HepG2 (cell line): ENCODE measurements at regions not wholly inside any gene's neighbourhood (a gene's known extent, or its start where the extent isn't known, plus 50 kb on each side); places are given as distances from the start of the nearest gene placed in this dataset.

Experiments
- CTCF ChIP-seq: sonication (generic); formaldehyde crosslinking; IDR thresholded peaks from 2 replicates; pipeline ENCODE4 v1.5.0; 2020; ENCODE audit warnings: mild to moderate bottlenecking, missing genetic modification reagents, moderate library complexity
- HDAC2 ChIP-seq: sonication (generic); formaldehyde crosslinking; IDR thresholded peaks from 2 replicates; pipeline ENCODE4 v1.4.0; 2020; ENCODE audit warnings: missing genetic modification reagents
- IKZF1 ChIP-seq: fragments of 450-650 bp; IDR thresholded peaks from 2 replicates; pipeline ENCODE4 v1.7.1; 2016
- MAZ ChIP-seq, 2 experiments: sonication (generic) in 1 of 2; formaldehyde crosslinking in 1 of 2; IDR thresholded peaks; 2 replicates each; pipeline versions ENCODE4 v1.5.0 to v1.6.1; 2012 to 2020; ENCODE audit warnings: low read depth in 2 of 2, mild to moderate bottlenecking in 2 of 2, borderline replicate concordance in 1 of 2, improper control_type of control experiment in 1 of 2, low read length in 1 of 2, missing genetic modification reagents in 1 of 2, moderate library complexity in 1 of 2
- RBM22 ChIP-seq: fragments of 200-400 bp; formaldehyde crosslinking; optimal IDR thresholded peaks from 2 replicates; pipeline ENCODE3; 2017; ENCODE audit warnings: mild to moderate bottlenecking, low read length, moderate library complexity
- ZBTB40 ChIP-seq, 2 experiments: fragments of 450-650 bp in 1 of 2; sonication (generic) in 1 of 2; formaldehyde crosslinking in 1 of 2; IDR thresholded peaks; 2 replicates each; pipeline versions ENCODE4 v1.6.1 to v1.8.0; 2016 to 2022; ENCODE audit warnings: antibody characterized with exemption in 1 of 2, mild to moderate bottlenecking in 1 of 2, missing genetic modification reagents in 1 of 2
- TF ChIP-seq, protein P1 (sequence below), 2 experiments: IDR thresholded peaks; 2 replicates each; pipeline ENCODE4 v1.6.1; 2011 to 2012; ENCODE audit warnings: low read length in 2 of 2, borderline replicate concordance in 1 of 2, low read depth in 1 of 2, mild to moderate bottlenecking in 1 of 2, moderate library complexity in 1 of 2

- no peak for TF ChIP-seq IKZF1
- no peak for TF ChIP-seq HDAC2
- no peak for TF ChIP-seq ZBTB40 (IDR thresholded peaks at IDR 0.05)
- TF ChIP-seq ZBTB40 (CRISPR knock-in tag; IDR thresholded peaks at IDR 0.05) = no peak
- no peak for TF ChIP-seq CTCF
- TF ChIP-seq, protein P1, sequence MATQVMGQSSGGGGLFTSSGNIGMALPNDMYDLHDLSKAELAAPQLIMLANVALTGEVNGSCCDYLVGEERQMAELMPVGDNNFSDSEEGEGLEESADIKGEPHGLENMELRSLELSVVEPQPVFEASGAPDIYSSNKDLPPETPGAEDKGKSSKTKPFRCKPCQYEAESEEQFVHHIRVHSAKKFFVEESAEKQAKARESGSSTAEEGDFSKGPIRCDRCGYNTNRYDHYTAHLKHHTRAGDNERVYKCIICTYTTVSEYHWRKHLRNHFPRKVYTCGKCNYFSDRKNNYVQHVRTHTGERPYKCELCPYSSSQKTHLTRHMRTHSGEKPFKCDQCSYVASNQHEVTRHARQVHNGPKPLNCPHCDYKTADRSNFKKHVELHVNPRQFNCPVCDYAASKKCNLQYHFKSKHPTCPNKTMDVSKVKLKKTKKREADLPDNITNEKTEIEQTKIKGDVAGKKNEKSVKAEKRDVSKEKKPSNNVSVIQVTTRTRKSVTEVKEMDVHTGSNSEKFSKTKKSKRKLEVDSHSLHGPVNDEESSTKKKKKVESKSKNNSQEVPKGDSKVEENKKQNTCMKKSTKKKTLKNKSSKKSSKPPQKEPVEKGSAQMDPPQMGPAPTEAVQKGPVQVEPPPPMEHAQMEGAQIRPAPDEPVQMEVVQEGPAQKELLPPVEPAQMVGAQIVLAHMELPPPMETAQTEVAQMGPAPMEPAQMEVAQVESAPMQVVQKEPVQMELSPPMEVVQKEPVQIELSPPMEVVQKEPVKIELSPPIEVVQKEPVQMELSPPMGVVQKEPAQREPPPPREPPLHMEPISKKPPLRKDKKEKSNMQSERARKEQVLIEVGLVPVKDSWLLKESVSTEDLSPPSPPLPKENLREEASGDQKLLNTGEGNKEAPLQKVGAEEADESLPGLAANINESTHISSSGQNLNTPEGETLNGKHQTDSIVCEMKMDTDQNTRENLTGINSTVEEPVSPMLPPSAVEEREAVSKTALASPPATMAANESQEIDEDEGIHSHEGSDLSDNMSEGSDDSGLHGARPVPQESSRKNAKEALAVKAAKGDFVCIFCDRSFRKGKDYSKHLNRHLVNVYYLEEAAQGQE (IDR thresholded peaks at IDR 0.05; ENCODE audit: borderline replicate concordance in 1 of 2, low read depth in 1 of 2, low read length in 2 of 2) = no peak
- TF ChIP-seq RBM22 = no peak
- no peak for TF ChIP-seq MAZ (IDR thresholded peaks at IDR 0.05; ENCODE audit: borderline replicate concordance, low read depth, low read length)
- TF ChIP-seq MAZ (CRISPR knock-in tag; IDR thresholded peaks at IDR 0.05; ENCODE audit: low read depth) = no peak
Measured at GRCh38 chr9:119688547-119688946, 319.3 kb upstream of the BRINP1 start.
